ENCODE measurements at regions not wholly inside any gene's neighbourhood (a gene's known extent, or its start where the extent isn't known, plus 50 kb on each side); places are given as distances from the start of the nearest gene placed in this dataset.

DNA sequence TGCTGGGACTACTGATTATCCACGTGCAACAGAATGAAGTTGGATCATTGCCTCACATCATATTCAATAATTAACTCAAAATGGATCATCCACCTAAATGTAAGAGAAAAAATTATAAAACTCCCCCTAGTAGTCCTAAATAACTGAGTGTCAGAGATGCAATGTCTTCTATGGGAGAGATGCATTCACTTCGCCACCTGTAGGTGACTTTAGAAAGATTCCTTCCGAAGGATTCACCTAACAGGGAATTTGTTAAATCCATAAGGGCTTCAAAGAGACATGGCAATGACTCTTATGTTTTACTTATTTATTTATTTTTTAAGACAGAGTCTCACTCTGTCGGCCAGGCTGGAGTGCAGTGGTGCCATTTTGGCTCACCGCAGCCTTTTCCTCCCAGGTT lies 526.0 kb downstream of the MTRR start:
- H3K9me3 ChIP-seq (ENCODE audit: control insufficient read depth in 1 of 2, low read length in 2 of 2), result no peaks in the 10 kb centered on the region
- no peaks in the 10 kb centered on the region for H3K4me1 ChIP-seq (ENCODE audit: control insufficient read depth in 1 of 2, insufficient read depth in 2 of 2, low read length in 2 of 2)
- no peak overlapping the region for H3K27ac ChIP-seq (ENCODE audit: low read length)
- no peaks in the 10 kb centered on the region for H3K27me3 ChIP-seq (ENCODE audit: low read depth, low read length)
- H3K36me3 ChIP-seq (ENCODE audit: control insufficient read depth in 1 of 2, insufficient read depth in 2 of 2, low read length in 2 of 2), result no peaks in the 10 kb centered on the region
- no peak overlapping the region for H3K4me3 ChIP-seq (ENCODE audit: low read depth in 1 of 2, low read length in 2 of 2)

DNA sequence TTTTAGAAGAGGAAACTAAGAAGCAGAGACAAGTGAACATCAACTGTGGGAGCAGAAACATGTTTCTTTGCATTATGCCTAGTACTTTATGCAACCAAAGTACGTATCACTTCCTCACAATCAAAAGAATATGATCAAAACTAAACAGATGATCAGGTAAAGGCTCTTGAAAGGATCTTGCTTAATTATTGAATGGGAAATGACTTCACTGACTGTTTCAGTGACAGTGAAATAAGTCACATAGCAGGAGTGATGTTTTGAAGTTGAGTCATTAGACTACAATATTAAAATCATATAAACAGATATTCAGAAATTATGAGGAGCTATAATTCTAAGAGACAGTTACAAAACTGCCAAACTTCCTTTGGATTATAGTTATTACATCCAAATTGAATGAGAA lies 527.3 kb downstream of the MTRR start:
- Histone ChIP-seq H3K27me3 (ENCODE audit: low read depth, low read length) (no peaks in the 10 kb centered on the region), H3K4me3 (ENCODE audit: low read depth in 1 of 2, low read length in 2 of 2) (no peak overlapping the region), H3K36me3 (ENCODE audit: control insufficient read depth in 1 of 2, insufficient read depth in 2 of 2, low read length in 2 of 2) (no peaks in the 10 kb centered on the region)

DNA sequence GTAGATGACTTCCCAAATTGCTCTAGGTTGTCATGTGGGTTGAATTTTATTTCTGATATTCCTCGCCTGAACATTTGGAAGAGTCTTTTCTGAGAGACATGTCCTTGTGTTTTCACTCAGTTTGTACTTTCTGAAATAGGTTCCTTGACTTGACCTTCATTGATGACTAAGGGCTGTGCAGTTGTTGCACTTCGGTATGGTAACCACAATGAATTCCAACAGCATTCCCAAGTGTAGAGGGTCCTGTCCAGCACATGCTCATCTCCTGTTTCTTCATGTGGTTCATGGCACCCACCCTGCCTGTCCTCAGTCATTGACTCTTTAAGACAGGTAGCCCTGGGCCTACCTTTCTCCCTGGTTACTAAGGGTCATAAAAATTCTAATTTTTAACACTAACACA lies 527.8 kb downstream of the MTRR start:
- H3K27me3 ChIP-seq (ENCODE audit: low read depth, low read length), result no peaks in the 10 kb centered on the region

More for the DNA sequence above, 527.3 kb downstream of the MTRR start:
- no peaks in the 10 kb centered on the region for H3K9me3 ChIP-seq (ENCODE audit: control insufficient read depth in 1 of 2, low read length in 2 of 2)
- H3K4me1 ChIP-seq (ENCODE audit: control insufficient read depth in 1 of 2, insufficient read depth in 2 of 2, low read length in 2 of 2), result no peaks in the 10 kb centered on the region
- H3K27ac ChIP-seq (ENCODE audit: low read length), result no peak overlapping the region

DNA sequence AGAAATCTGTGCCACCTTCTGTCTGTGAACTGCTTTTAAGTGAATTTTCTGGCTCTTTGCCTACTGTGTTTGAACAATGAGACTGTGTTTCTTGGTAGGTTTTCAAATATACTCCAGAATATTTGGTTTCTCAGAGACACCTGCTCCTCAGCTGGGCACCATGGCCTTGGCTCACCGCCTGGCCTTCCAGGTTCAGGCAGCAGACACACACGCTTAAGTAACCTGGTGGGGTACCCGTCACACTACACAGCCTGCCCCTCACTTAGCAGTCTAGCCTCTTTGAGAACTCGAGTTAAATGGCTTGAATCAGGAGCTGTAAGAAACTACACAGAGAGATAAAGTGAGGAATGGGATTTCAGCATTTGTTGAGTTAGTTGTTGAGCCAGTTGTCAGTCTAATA lies 530.5 kb downstream of the MTRR start:
- H3K27me3 ChIP-seq (ENCODE audit: low read depth, low read length), result no peaks in the 10 kb centered on the region
- no peak overlapping the region for H3K4me3 ChIP-seq (ENCODE audit: low read depth in 1 of 2, low read length in 2 of 2)
- no peaks in the 10 kb centered on the region for H3K9me3 ChIP-seq (ENCODE audit: control insufficient read depth in 1 of 2, low read length in 2 of 2)
- H3K27ac ChIP-seq (ENCODE audit: low read length), result no peak overlapping the region
- H3K4me1 ChIP-seq (ENCODE audit: control insufficient read depth in 1 of 2, insufficient read depth in 2 of 2, low read length in 2 of 2), result no peaks in the 10 kb centered on the region
- no peaks in the 10 kb centered on the region for H3K36me3 ChIP-seq (ENCODE audit: control insufficient read depth in 1 of 2, insufficient read depth in 2 of 2, low read length in 2 of 2)

More for the DNA sequence above, 527.8 kb downstream of the MTRR start:
- Histone ChIP-seq H3K4me3 (ENCODE audit: low read depth in 1 of 2, low read length in 2 of 2) (no peak overlapping the region), H3K36me3 (ENCODE audit: control insufficient read depth in 1 of 2, insufficient read depth in 2 of 2, low read length in 2 of 2) (no peaks in the 10 kb centered on the region), H3K4me1 (ENCODE audit: control insufficient read depth in 1 of 2, insufficient read depth in 2 of 2, low read length in 2 of 2) (no peaks in the 10 kb centered on the region), H3K9me3 (ENCODE audit: control insufficient read depth in 1 of 2, low read length in 2 of 2) (no peaks in the 10 kb centered on the region), H3K27ac (ENCODE audit: low read length) (no peak overlapping the region)

DNA sequence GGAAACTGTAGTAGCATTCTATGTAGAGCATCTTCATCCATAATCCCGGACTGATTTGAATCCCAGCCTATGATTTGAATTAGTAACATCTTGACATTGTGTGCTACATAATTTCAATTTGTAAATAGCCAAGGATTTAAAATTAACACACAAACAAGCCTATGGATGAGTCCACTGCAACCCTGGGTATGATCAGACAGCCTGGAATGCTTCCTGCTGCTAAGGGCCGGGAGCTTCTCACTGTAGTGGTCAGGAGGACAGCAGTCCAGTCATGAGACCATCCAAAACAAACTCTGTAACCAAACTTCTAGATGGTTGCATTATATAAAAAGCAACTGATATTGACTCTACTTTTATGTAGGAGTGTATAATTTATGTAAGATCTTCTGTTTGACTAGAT lies 539.3 kb downstream of the MTRR start:
- H3K4me1 ChIP-seq (ENCODE audit: control insufficient read depth in 1 of 2, insufficient read depth in 2 of 2, low read length in 2 of 2), result no peaks in the 10 kb centered on the region
- no peaks in the 10 kb centered on the region for H3K27me3 ChIP-seq (ENCODE audit: low read depth, low read length)
- no peaks in the 10 kb centered on the region for H3K9me3 ChIP-seq (ENCODE audit: control insufficient read depth in 1 of 2, low read length in 2 of 2)
- H3K4me3 ChIP-seq (ENCODE audit: low read depth in 1 of 2, low read length in 2 of 2), result no peak overlapping the region
- no peaks in the 10 kb centered on the region for H3K36me3 ChIP-seq (ENCODE audit: control insufficient read depth in 1 of 2, insufficient read depth in 2 of 2, low read length in 2 of 2)
- H3K27ac ChIP-seq (ENCODE audit: low read length), result no peak overlapping the region

DNA sequence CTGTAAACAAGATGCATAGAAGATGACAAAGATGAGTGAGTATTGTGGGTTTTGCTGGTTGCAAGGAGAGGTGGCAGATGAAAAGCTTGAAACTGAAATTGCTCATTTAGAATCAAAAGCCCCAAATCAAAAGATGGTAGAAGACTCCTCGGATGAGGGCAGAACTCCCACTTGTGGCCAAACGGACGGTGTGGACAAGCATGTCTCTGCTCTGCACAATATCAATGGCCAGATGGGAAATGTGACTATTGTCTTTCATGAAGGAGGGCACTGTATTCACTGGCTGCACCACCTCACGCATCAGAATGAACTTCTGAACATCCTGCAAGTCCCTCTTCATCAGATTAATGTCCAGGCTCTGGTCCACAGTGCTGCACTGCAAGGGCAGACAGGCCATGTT lies 541.7 kb downstream of the MTRR start:
- H3K4me1 ChIP-seq (ENCODE audit: control insufficient read depth in 1 of 2, insufficient read depth in 2 of 2, low read length in 2 of 2), result no peaks in the 10 kb centered on the region
- no peak overlapping the region for H3K4me3 ChIP-seq (ENCODE audit: low read depth in 1 of 2, low read length in 2 of 2)
- H3K9me3 ChIP-seq (ENCODE audit: control insufficient read depth in 1 of 2, low read length in 2 of 2), result no peaks in the 10 kb centered on the region
- H3K27me3 ChIP-seq (ENCODE audit: low read depth, low read length), result no peaks in the 10 kb centered on the region
- no peak overlapping the region for H3K27ac ChIP-seq (ENCODE audit: low read length)
- H3K36me3 ChIP-seq (ENCODE audit: control insufficient read depth in 1 of 2, insufficient read depth in 2 of 2, low read length in 2 of 2), result no peaks in the 10 kb centered on the region

DNA sequence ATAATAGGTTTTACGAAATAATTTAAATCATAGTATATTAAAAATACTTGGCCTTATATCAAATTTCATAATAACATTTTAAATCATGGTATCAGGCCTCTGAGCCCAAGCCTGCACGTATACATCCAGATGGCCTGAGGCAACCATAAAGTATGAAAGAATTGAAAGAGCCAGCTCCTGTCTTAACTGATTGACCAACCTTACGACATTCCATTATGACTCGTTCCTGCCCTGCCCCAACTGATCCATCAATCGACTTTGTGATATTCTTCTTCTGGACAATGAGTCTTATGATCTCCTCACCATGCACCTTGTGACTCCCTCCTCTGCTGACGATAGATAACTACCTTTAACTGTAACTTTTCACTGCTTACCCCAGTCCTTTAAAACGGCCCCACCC lies 545.0 kb downstream of the MTRR start:
- no peaks in the 10 kb centered on the region for H3K4me1 ChIP-seq (ENCODE audit: control insufficient read depth in 1 of 2, insufficient read depth in 2 of 2, low read length in 2 of 2)
- no peak overlapping the region for H3K4me3 ChIP-seq (ENCODE audit: low read depth in 1 of 2, low read length in 2 of 2)
- no peaks in the 10 kb centered on the region for H3K36me3 ChIP-seq (ENCODE audit: control insufficient read depth in 1 of 2, insufficient read depth in 2 of 2, low read length in 2 of 2)
- H3K27me3 ChIP-seq (ENCODE audit: low read depth, low read length), result no peaks in the 10 kb centered on the region
- H3K9me3 ChIP-seq (ENCODE audit: control insufficient read depth in 1 of 2, low read length in 2 of 2), result no peaks in the 10 kb centered on the region
- H3K27ac ChIP-seq (ENCODE audit: low read length), result no peak overlapping the region

DNA sequence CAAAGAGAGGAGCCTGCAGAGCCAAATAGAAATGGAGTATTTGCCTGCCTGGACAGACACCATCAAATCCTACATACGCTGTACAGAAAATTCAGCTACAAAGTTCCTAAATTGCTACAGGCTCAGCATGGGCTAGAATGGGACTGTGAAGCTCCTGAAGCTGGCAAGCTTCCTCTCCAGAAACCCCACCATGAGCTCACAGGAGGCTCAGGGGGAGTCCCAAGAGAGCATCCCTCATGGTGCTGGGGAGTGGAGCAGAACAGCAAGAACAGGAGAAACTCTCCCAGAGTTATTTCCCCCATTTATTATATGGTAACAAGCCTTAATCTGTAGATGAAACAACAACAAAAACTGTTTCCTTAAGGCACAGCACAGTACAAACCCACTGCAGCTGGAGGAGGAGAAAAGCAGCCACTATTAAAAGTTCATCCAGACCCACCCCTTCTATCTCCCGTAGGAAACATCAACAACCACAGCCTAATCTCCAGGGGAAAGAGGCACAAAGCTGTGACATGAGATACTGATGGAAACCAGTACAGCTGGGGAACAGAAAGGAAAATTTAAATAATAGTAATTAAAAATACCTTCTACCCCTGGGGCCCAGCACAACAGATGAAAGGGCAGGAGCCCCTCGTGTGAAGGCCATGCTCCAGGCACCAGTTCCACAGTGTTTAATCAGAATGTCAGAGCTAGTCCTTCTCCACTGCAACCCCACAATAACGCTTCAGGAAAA lies 548.5 kb downstream of the MTRR start:
- Histone ChIP-seq H3K9me3 (ENCODE audit: control insufficient read depth in 1 of 2, low read length in 2 of 2) (no peaks in the 10 kb centered on the region), H3K36me3 (ENCODE audit: control insufficient read depth in 1 of 2, insufficient read depth in 2 of 2, low read length in 2 of 2) (no peaks in the 10 kb centered on the region), H3K27me3 (ENCODE audit: low read depth, low read length) (no peaks in the 10 kb centered on the region), H3K27ac (ENCODE audit: low read length) (no peak overlapping the region), H3K4me3 (ENCODE audit: low read depth in 1 of 2, low read length in 2 of 2) (no peak overlapping the region), H3K4me1 (ENCODE audit: control insufficient read depth in 1 of 2, insufficient read depth in 2 of 2, low read length in 2 of 2) (no peaks in the 10 kb centered on the region)

DNA sequence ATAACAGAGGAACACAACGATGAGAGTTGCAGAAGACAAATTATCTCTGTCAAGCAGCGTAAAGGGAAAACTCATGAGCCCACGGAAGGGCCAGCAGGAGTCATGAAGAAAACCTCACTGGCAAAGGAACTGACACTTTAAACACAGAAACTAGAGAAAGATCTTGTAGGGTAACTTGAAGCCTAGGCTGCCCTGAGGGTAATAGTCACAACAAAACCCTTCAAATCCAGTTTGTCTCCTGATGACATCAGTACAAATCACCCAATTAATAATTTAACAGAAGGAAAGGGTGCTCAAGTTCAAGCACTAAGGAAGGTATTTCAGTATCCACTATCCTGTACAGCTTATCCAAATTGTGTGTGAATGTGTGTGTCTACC lies 549.1 kb downstream of the MTRR start:
- H3K4me1 ChIP-seq (ENCODE audit: control insufficient read depth in 1 of 2, insufficient read depth in 2 of 2, low read length in 2 of 2), result no peaks in the 10 kb centered on the region
- no peak overlapping the region for H3K4me3 ChIP-seq (ENCODE audit: low read depth in 1 of 2, low read length in 2 of 2)
- H3K9me3 ChIP-seq (ENCODE audit: control insufficient read depth in 1 of 2, low read length in 2 of 2), result no peaks in the 10 kb centered on the region
- H3K27me3 ChIP-seq (ENCODE audit: low read depth, low read length), result no peaks in the 10 kb centered on the region
- no peak overlapping the region for H3K27ac ChIP-seq (ENCODE audit: low read length)
- H3K36me3 ChIP-seq (ENCODE audit: control insufficient read depth in 1 of 2, insufficient read depth in 2 of 2, low read length in 2 of 2), result no peaks in the 10 kb centered on the region

DNA sequence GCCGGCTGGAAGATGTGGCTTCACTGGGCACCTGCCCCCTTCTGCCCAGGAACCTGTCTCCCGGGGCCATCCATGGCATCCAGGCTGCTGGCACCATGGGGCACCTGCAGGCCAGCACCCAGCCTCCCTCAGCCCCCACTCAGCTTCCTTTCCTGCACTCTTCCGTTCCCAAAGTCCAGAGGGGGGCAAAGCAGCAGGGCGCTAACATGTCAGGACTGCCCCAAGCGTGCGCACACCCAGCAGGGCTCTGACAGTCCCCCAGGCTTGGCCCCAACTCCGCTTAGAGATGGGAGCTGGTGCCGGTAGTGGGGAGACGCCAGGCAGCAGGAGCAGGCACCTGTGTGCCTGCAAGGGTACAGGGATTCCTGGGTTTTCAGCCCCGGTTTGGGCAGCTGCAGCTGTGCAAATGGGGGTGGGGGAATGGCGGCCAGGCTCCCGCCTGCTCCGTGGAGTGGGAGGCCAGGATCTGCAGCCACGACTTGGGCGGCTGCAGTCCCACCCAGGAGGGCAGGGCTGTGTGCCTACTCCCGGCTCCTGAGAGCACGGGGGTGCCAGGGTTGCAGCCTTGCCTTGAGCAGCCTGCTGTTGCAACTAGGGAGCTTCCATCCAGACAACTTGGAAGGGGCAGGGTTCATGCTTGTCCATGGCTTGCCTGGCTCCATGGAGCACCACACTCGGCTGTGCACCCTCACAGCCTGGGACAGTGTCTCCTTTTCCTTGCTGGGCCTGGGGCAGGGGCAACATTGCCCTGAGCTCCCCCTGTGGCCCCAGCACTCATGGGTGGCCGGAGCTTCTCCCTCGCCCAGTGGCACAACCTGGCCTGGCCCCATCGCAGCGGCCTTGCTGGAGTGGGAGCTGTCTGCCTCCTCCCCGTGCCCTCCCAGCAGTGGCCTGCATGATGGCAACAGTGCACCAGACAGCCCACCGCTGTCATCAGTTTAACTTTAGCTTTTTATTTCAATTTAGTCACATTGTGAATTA lies 561.1 kb downstream of the MTRR start:
- Histone ChIP-seq H3K4me1 (ENCODE audit: control insufficient read depth in 1 of 2, insufficient read depth in 2 of 2, low read length in 2 of 2) (no peaks in the 10 kb centered on the region), H3K27me3 (ENCODE audit: low read depth, low read length) (no peaks in the 10 kb centered on the region), H3K9me3 (ENCODE audit: control insufficient read depth in 1 of 2, low read length in 2 of 2) (no peaks in the 10 kb centered on the region), H3K36me3 (ENCODE audit: control insufficient read depth in 1 of 2, insufficient read depth in 2 of 2, low read length in 2 of 2) (no peaks in the 10 kb centered on the region), H3K4me3 (ENCODE audit: low read depth in 1 of 2, low read length in 2 of 2) (no peak overlapping the region), H3K27ac (ENCODE audit: low read length) (no peak overlapping the region)

DNA sequence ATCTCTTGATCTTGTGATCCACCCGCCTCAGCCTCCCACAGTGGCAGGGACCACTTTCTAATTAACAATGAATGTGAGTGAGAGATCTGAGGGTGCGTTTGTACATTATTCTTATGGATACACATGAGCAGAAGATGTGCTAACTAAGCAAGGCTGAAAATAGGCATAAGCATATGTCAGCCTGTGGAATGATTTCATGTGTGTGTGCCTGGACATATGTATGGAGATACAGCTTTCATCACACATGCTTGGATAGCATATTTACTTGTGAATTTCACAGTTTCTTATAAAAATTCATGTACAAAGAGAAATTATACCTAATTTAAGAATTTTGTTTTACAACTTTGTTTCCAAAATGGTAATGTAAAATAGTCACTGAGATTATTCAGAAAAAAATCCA lies 565.6 kb downstream of the MTRR start:
- H3K27me3 ChIP-seq (ENCODE audit: low read depth, low read length), result no peaks in the 10 kb centered on the region
- no peaks in the 10 kb centered on the region for H3K36me3 ChIP-seq (ENCODE audit: control insufficient read depth in 1 of 2, insufficient read depth in 2 of 2, low read length in 2 of 2)
- H3K4me3 ChIP-seq (ENCODE audit: low read depth in 1 of 2, low read length in 2 of 2), result no peak overlapping the region
- H3K27ac ChIP-seq (ENCODE audit: low read length), result no peak overlapping the region
- no peaks in the 10 kb centered on the region for H3K4me1 ChIP-seq (ENCODE audit: control insufficient read depth in 1 of 2, insufficient read depth in 2 of 2, low read length in 2 of 2)
- no peaks in the 10 kb centered on the region for H3K9me3 ChIP-seq (ENCODE audit: control insufficient read depth in 1 of 2, low read length in 2 of 2)
